H9 (cell line): ENCODE measurements at regions not wholly inside any gene's neighbourhood (a gene's known extent, or its start where the extent isn't known, plus 50 kb on each side); places are given as distances from the start of the nearest gene placed in this dataset.
A peak's percentile ranks its signal among the peaks of the same experiment; 100 is the strongest.

Experiments
- DNase-seq: peaks from one replicate; pipeline ENCODE4 v3.0.0-alpha.2; 2017
- H2AFZ ChIP-seq: one replicate; pipeline ENCODE4 v1.6.1; 2013; ENCODE audit warnings: mild to moderate bottlenecking, low read length, control low read depth, moderate library complexity
- H2AK5ac ChIP-seq: 2 replicates; pipeline ENCODE4 v1.6.1; 2013; ENCODE audit warnings: low read length, control low read depth, mixed read lengths; ENCODE audit not compliant: insufficient read length
- H2BK120ac ChIP-seq: one replicate; pipeline ENCODE4 v1.6.1; 2013; ENCODE audit warnings: low read depth, mild to moderate bottlenecking, low read length, control low read depth, inconsistent platforms; ENCODE audit not compliant: poor library complexity, severe bottlenecking
- H2BK12ac ChIP-seq: 2 replicates; pipeline ENCODE4 v1.6.1; 2013; ENCODE audit warnings: low read length, control low read depth, mixed read lengths, low read depth; ENCODE audit not compliant: insufficient read length
- H2BK15ac ChIP-seq: 2 replicates; pipeline ENCODE4 v1.6.1; 2013; ENCODE audit warnings: low read depth, low read length, control low read depth
- H2BK20ac ChIP-seq: one replicate; pipeline ENCODE4 v1.6.1; 2013; ENCODE audit warnings: low read depth, mild to moderate bottlenecking, low read length, control low read depth, inconsistent platforms; ENCODE audit not compliant: poor library complexity, severe bottlenecking
- H2BK5ac ChIP-seq: 2 replicates; pipeline ENCODE4 v1.6.1; 2013; ENCODE audit warnings: low read length, control low read depth, mixed read lengths; ENCODE audit not compliant: insufficient read length
- H3K14ac ChIP-seq: 2 replicates; pipeline ENCODE4 v1.6.1; 2013; ENCODE audit warnings: low read length, control low read depth; ENCODE audit not compliant: insufficient read depth
- H3K18ac ChIP-seq: 2 replicates; pipeline ENCODE4 v1.6.1; 2013; ENCODE audit warnings: low read depth, mild to moderate bottlenecking, mixed read lengths, low read length, control low read depth; ENCODE audit not compliant: insufficient read length
- H3K23ac ChIP-seq: 2 replicates; pipeline ENCODE4 v1.6.1; 2013; ENCODE audit warnings: low read length, control low read depth, mixed read lengths, low read depth; ENCODE audit not compliant: insufficient read length
- H3K23me2 ChIP-seq: 2 replicates; pipeline ENCODE4 v1.6.1; 2013; ENCODE audit warnings: low read depth, mild to moderate bottlenecking, mixed read lengths, low read length, control low read depth; ENCODE audit not compliant: insufficient read length, poor library complexity, severe bottlenecking
- H3K27ac ChIP-seq: 2 replicates; pipeline ENCODE4 v1.5.1; 2013; ENCODE audit warnings: low read length, control low read depth, mixed read lengths, low read depth; ENCODE audit not compliant: insufficient read length
- H3K27me3 ChIP-seq: 2 replicates; pipeline ENCODE4 v1.6.1; 2013; ENCODE audit warnings: low read length, control low read depth, inconsistent platforms; ENCODE audit not compliant: insufficient read depth
- H3K4ac ChIP-seq: 2 replicates; pipeline ENCODE4 v1.6.1; 2013; ENCODE audit warnings: low read depth, mild to moderate bottlenecking, control low read depth, inconsistent platforms, low read length, moderate library complexity
- H3K4me1 ChIP-seq: 2 replicates; pipeline ENCODE4 v1.6.1; 2013; ENCODE audit warnings: low read length, control low read depth, inconsistent platforms; ENCODE audit not compliant: insufficient read depth
- H3K4me2 ChIP-seq: 2 replicates; pipeline ENCODE4 v1.6.1; 2013; ENCODE audit warnings: low read length, control low read depth, mixed read lengths; ENCODE audit not compliant: insufficient read length, insufficient read depth
- H3K56ac ChIP-seq: 2 replicates; pipeline ENCODE4 v1.6.1; 2013; ENCODE audit warnings: low read depth, mild to moderate bottlenecking, mixed read lengths, low read length, control low read depth; ENCODE audit not compliant: insufficient read length
- H3K79me1 ChIP-seq: 2 replicates; pipeline ENCODE4 v1.6.1; 2013; ENCODE audit warnings: low read depth, mild to moderate bottlenecking, moderate library complexity, low read length, control low read depth, inconsistent platforms; ENCODE audit not compliant: insufficient read depth, poor library complexity, severe bottlenecking
- H3K79me2 ChIP-seq: 2 replicates; pipeline ENCODE4 v1.6.1; 2013; ENCODE audit warnings: low read length, control low read depth, inconsistent platforms; ENCODE audit not compliant: insufficient read depth
- H3K9ac ChIP-seq: 2 replicates; pipeline ENCODE4 v1.6.1; 2013; ENCODE audit warnings: low read length, control low read depth, mixed read lengths; ENCODE audit not compliant: insufficient read length; ENCODE audit errors: extremely low read depth
- H3K9me3 ChIP-seq: one replicate; pipeline ENCODE4 v1.6.1; 2013; ENCODE audit warnings: low read depth, low read length, inconsistent platforms; ENCODE audit not compliant: control insufficient read depth
- H3T11ph ChIP-seq: one replicate; pipeline ENCODE4 v1.6.1; 2013; ENCODE audit warnings: mild to moderate bottlenecking, low read length, control low read depth, inconsistent platforms
- H4K20me1 ChIP-seq: one replicate; pipeline ENCODE4 v1.6.1; 2013; ENCODE audit not compliant: control insufficient read depth, insufficient read length, insufficient read depth
- H4K5ac ChIP-seq: 2 replicates; pipeline ENCODE4 v1.6.1; 2013; ENCODE audit warnings: low read depth, mild to moderate bottlenecking, mixed read lengths, low read length, control low read depth; ENCODE audit not compliant: insufficient read length
- H4K8ac ChIP-seq: replicated peaks from 2 replicates; pipeline ENCODE4 v1.6.1; 2013; ENCODE audit warnings: low read length, control low read depth, mixed read lengths, low read depth; ENCODE audit not compliant: insufficient read length
- H4K91ac ChIP-seq: 2 replicates; pipeline ENCODE4 v1.6.1; 2013; ENCODE audit warnings: low read depth, mild to moderate bottlenecking, moderate library complexity, mixed read lengths, low read length, control low read depth; ENCODE audit not compliant: insufficient read length
- H3K27ac Mint-ChIP-seq, 3 experiments: 2 replicates in 2 of 3; 3 replicates in 1 of 3; pipeline ENCODE4 v1.8.0; 2020 to 2021; ENCODE audit warnings: mixed read lengths in 3 of 3, mild to moderate bottlenecking in 1 of 3, moderate library complexity in 1 of 3
- H3K27me3 Mint-ChIP-seq: 2 replicates; pipeline ENCODE4 v1.8.0; 2021; ENCODE audit warnings: low read depth, mild to moderate bottlenecking, moderate library complexity, mixed read lengths
- H3K36me3 Mint-ChIP-seq, 3 experiments: 2 replicates in 2 of 3; 3 replicates in 1 of 3; pipeline ENCODE4 v1.8.0; 2020 to 2021; ENCODE audit warnings: low read depth in 3 of 3, mixed read lengths in 3 of 3; ENCODE audit not compliant: insufficient read depth in 1 of 3
- H3K4me1 Mint-ChIP-seq, 2 experiments: 2 replicates each; pipeline ENCODE4 v1.8.0; 2020; ENCODE audit warnings: mixed read lengths in 2 of 2
- H3K4me3 Mint-ChIP-seq, 2 experiments: 2 replicates in 1 of 2; 3 replicates in 1 of 2; pipeline ENCODE4 v1.8.0; 2020 to 2021; ENCODE audit warnings: mild to moderate bottlenecking in 2 of 2, mixed read lengths in 2 of 2, moderate library complexity in 1 of 2
- H3K9me3 Mint-ChIP-seq, 2 experiments: 2 replicates in 1 of 2; 3 replicates in 1 of 2; pipeline ENCODE4 v1.8.0; 2020; ENCODE audit warnings: mild to moderate bottlenecking in 2 of 2, mixed read lengths in 2 of 2, moderate library complexity in 1 of 2
- WGBS: extraction: QIAGEN DNeasy Blood & Tissue Kit; methylation state at CpG from one replicate; pipeline ENCODE4 v1.1.7; 2013; ENCODE audit warnings: missing lambda C conversion rate, low lambda C conversion rate, mixed read lengths; ENCODE audit not compliant: insufficient read length; ENCODE audit errors: extremely low coverage; 5-methylcytosine and 5-hydroxymethylcytosine counted together
- TF ChIP-seq, protein P1 (sequence below): fragments of 200-600 bp; sonication (generic); conservative IDR thresholded peaks from 3 replicates; pipeline ENCODE4 v1.8.0; 2021; ENCODE audit warnings: antibody characterized with exemption, mild to moderate bottlenecking

- no peak overlapping the region for H2BK120ac ChIP-seq
- H2BK20ac ChIP-seq: no peak overlapping the region
- no peak overlapping the region for H3K23ac ChIP-seq
- no peak overlapping the region for H2BK12ac ChIP-seq
- no peak overlapping the region for H3K4me2 ChIP-seq
- H3K18ac ChIP-seq: no peak overlapping the region
- Mint-ChIP-seq H3K36me3 (peaks cover 0 to 12% (median 5%) of the 10 kb centered on the region in 3 experiments; a peak in 6 of 7 replicates), H3K27ac (peak overlapping the region in 2 of 3 experiments; percentile 43 to 83; a peak in 3 of 7 replicates), H3K27me3 (no peaks in the 10 kb centered on the region), H3K9me3 (peaks cover 0 to 10% of the 10 kb centered on the region in 2 experiments; a peak in 3 of 5 replicates), H3K4me3 (no peak overlapping the region), H3K4me1 (peaks cover 37 to 38% of the 10 kb centered on the region in 2 experiments)
- TF ChIP-seq, protein P1, sequence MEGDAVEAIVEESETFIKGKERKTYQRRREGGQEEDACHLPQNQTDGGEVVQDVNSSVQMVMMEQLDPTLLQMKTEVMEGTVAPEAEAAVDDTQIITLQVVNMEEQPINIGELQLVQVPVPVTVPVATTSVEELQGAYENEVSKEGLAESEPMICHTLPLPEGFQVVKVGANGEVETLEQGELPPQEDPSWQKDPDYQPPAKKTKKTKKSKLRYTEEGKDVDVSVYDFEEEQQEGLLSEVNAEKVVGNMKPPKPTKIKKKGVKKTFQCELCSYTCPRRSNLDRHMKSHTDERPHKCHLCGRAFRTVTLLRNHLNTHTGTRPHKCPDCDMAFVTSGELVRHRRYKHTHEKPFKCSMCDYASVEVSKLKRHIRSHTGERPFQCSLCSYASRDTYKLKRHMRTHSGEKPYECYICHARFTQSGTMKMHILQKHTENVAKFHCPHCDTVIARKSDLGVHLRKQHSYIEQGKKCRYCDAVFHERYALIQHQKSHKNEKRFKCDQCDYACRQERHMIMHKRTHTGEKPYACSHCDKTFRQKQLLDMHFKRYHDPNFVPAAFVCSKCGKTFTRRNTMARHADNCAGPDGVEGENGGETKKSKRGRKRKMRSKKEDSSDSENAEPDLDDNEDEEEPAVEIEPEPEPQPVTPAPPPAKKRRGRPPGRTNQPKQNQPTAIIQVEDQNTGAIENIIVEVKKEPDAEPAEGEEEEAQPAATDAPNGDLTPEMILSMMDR: no peak
- no peak overlapping the region for H4K5ac ChIP-seq
- no peaks in the 10 kb centered on the region for H3K79me1 ChIP-seq
- no peak overlapping the region for H3K56ac ChIP-seq
- H2AFZ ChIP-seq: no peak overlapping the region
- H3K9ac ChIP-seq: no peak overlapping the region
- no peaks in the 10 kb centered on the region for H3K79me2 ChIP-seq
- H4K91ac ChIP-seq: no peak overlapping the region
- H4K8ac ChIP-seq: no peak overlapping the region
- DNase-seq: no peak
- H3K9me3 ChIP-seq: no peaks in the 10 kb centered on the region
- no peak overlapping the region for H3T11ph ChIP-seq
- no peak overlapping the region for H3K27ac ChIP-seq
- H3K4me1 ChIP-seq: peaks cover 5% of the 10 kb centered on the region
- no CpG with 5 or more reads among the region's 1 CpG for WGBS
- H3K23me2 ChIP-seq: no peaks in the 10 kb centered on the region
- no peak overlapping the region for H2BK15ac ChIP-seq
- H2AK5ac ChIP-seq: no peak overlapping the region
- no peaks in the 10 kb centered on the region for H4K20me1 ChIP-seq
- H3K4ac ChIP-seq: no peak overlapping the region
- no peaks in the 10 kb centered on the region for H3K27me3 ChIP-seq
- no peak overlapping the region for H2BK5ac ChIP-seq
- H3K14ac ChIP-seq: no peak overlapping the region
These were observed 473.6 kb downstream of the SOX2 start for GRCh38 chr3:182185313-182185712.
